GM23338 (cell line): ENCODE measurements at regions not wholly inside any gene's neighbourhood (a gene's known extent, or its start where the extent isn't known, plus 50 kb on each side); places are given as distances from the start of the nearest gene placed in this dataset.

Experiments
- ATAC-seq: fragments of 200-7000 bp; cut with Tn5 transposase; 3 replicates; pipeline ENCODE4 v1.9.1; 2020
- DNase-seq: peaks from one replicate; pipeline ENCODE4 v3.0.0-alpha.2; 2015; ENCODE audit warnings: low spot score
- H2AFZ ChIP-seq: fragments of 200-600 bp; sonication (generic); 2 replicates; pipeline ENCODE4 v1.8.0; 2016; ENCODE audit warnings: antibody characterized with exemption, mild to moderate bottlenecking, moderate library complexity
- H3F3A ChIP-seq: fragments of 200-600 bp; sonication (generic); replicated peaks from 2 replicates; pipeline ENCODE4 v1.8.0; 2017; ENCODE audit warnings: antibody characterized with exemption, mixed run types, low read depth
- H3K27ac ChIP-seq: fragments of 200-600 bp; sonication (generic); 2 replicates; pipeline ENCODE4 v1.6.1; 2016; ENCODE audit warnings: low read depth
- H3K27me3 ChIP-seq: fragments of 200-600 bp; sonication (generic); 2 replicates; pipeline ENCODE4 v1.8.0; 2016; ENCODE audit warnings: mild to moderate bottlenecking, mixed run types, moderate library complexity; ENCODE audit not compliant: insufficient read depth
- H3K36me3 ChIP-seq: fragments of 200-600 bp; sonication (generic); 2 replicates; pipeline ENCODE4 v1.8.0; 2016; ENCODE audit warnings: mild to moderate bottlenecking; ENCODE audit not compliant: insufficient read depth
- H3K4me1 ChIP-seq: fragments of 200-600 bp; sonication (generic); 2 replicates; pipeline ENCODE4 v1.8.0; 2016; ENCODE audit warnings: mild to moderate bottlenecking, moderate library complexity; ENCODE audit not compliant: insufficient read depth
- H3K4me2 ChIP-seq: fragments of 200-600 bp; sonication (generic); 2 replicates; pipeline ENCODE4 v1.7.1; 2017; ENCODE audit warnings: mixed run types
- H3K4me3 ChIP-seq: fragments of 200-600 bp; sonication (generic); 2 replicates; pipeline ENCODE4 v1.6.1; 2016; ENCODE audit warnings: mixed run types
- H3K79me2 ChIP-seq: fragments of 200-600 bp; sonication (generic); replicated peaks from 2 replicates; pipeline ENCODE4 v1.8.0; 2017; ENCODE audit warnings: mild to moderate bottlenecking; ENCODE audit not compliant: insufficient read depth
- H3K9me2 ChIP-seq: fragments of 200-600 bp; sonication (generic); 2 replicates; pipeline ENCODE4 v1.8.0; 2017; ENCODE audit not compliant: insufficient read depth
- H4K20me1 ChIP-seq: fragments of 200-600 bp; sonication (generic); replicated peaks from 2 replicates; pipeline ENCODE4 v1.8.0; 2017; ENCODE audit warnings: mild to moderate bottlenecking; ENCODE audit not compliant: insufficient read depth
- H3K27ac Mint-ChIP-seq: 2 replicates; pipeline ENCODE4 v1.8.0; 2020; ENCODE audit warnings: inconsistent platforms, mild to moderate bottlenecking, moderate library complexity, mixed read lengths
- H3K27me3 Mint-ChIP-seq: 3 replicates; pipeline ENCODE4 v1.8.0; 2022; ENCODE audit warnings: low read depth, mild to moderate bottlenecking, moderate library complexity, mixed read lengths, inconsistent platforms; ENCODE audit not compliant: insufficient read depth, poor library complexity
- H3K36me3 Mint-ChIP-seq: 3 replicates; pipeline ENCODE4 v1.8.0; 2021; ENCODE audit warnings: low read depth, mild to moderate bottlenecking, inconsistent platforms, moderate library complexity, mixed read lengths
- H3K4me1 Mint-ChIP-seq: 3 replicates; pipeline ENCODE4 v1.8.0; 2020; ENCODE audit warnings: mild to moderate bottlenecking, inconsistent platforms, mixed read lengths
- H3K4me3 Mint-ChIP-seq: 3 replicates; pipeline ENCODE4 v1.8.0; 2021; ENCODE audit warnings: moderate library complexity, mild to moderate bottlenecking, inconsistent platforms, mixed read lengths
- H3K9me3 Mint-ChIP-seq: 3 replicates; pipeline ENCODE4 v1.8.0; 2020; ENCODE audit warnings: moderate library complexity, mild to moderate bottlenecking, inconsistent platforms, mixed read lengths
- JUNB ChIP-seq: IDR thresholded peaks from one replicate; pipeline ENCODE4 v1.6.1; 2016; ENCODE audit warnings: antibody characterized with exemption; ENCODE audit not compliant: unreplicated experiment
- NANOG ChIP-seq: IDR thresholded peaks from 2 replicates; pipeline ENCODE4 v1.6.1; 2016; ENCODE audit warnings: antibody characterized with exemption, borderline replicate concordance
- STAT1 ChIP-seq: IDR thresholded peaks from one replicate; pipeline ENCODE4 v1.6.1; 2016; ENCODE audit warnings: antibody characterized with exemption; ENCODE audit not compliant: unreplicated experiment
- TF ChIP-seq, protein P1 (sequence below): IDR thresholded peaks from 2 replicates; pipeline ENCODE4 v1.6.1; 2016; ENCODE audit warnings: antibody characterized with exemption
- TF ChIP-seq, protein P2 (sequence below): fragments of 250-450 bp; sonication (Bioruptor Pico); IDR thresholded peaks from 2 replicates; pipeline ENCODE4 v1.5.0; 2020; ENCODE audit warnings: mild to moderate bottlenecking, moderate library complexity
- TF ChIP-seq, protein P3 (sequence below), 2 experiments: fragments of 200-600 bp in 1 of 2; sonication (generic) in 1 of 2; conservative IDR thresholded peaks; 2 replicates each; pipeline versions ENCODE4 v1.5.1 to v1.6.1; 2016 to 2017; ENCODE audit warnings: antibody characterized with exemption in 2 of 2, low read depth in 2 of 2, mild to moderate bottlenecking in 2 of 2, moderate library complexity in 1 of 2

DNA sequence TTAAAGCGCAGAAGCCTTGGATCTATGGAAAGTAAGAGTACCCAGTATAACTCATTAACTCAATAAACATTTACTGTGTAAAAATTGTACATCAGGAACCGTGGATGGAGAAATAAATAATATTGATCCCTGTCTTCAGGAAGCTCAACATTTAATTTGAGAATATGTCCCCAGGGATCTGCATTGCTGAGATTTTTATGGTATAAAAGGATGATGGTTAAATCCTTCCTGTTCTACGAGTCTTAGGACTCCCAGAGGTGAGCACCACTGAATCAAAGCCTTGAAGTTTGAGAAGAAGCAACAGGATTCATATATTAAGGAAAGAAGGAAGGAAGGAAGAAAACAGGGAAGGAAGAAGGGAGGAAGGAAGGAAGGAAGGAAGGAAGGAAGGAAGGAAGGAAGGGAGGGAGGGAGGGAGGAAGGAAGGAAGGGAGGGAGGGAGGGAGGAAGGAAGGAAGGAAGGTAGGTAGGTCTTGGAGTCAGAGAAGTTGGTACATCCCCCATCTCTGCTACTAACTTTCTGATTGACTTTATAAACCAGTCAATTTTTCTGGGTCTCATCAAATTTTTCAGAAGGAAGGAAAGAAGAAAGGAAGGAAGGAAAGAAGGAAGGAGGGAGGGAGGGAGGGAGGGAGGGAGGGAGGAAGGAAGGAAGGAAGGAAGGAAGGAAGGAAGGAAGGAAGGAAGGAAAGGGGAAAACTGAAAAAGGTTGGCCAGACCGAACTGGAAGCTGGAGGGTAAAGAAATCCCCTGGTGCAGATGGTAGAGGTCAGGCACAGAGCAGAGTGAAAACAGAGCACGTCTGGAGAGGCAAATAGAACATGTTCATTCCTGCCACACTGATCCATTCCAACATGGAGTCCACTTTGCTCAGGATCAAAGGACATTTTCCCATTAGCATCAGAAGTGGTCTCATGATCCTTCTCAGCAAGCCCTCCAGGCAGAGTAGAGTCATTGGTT, 422.2 kb upstream of the CDH11 start:
- H3K9me2 ChIP-seq: no peaks in the 10 kb centered on the region
- H3K27ac ChIP-seq: no peak overlapping the region
- peaks cover 17% of the 10 kb centered on the region for H3K4me1 ChIP-seq
- H3K27me3 Mint-ChIP-seq: peaks cover 9% of the 10 kb centered on the region
- no peak overlapping the region for H3K4me3 Mint-ChIP-seq
- H3K36me3 ChIP-seq: no peaks in the 10 kb centered on the region
- H3K4me1 Mint-ChIP-seq: peaks cover 21% of the 10 kb centered on the region
- no peaks in the 10 kb centered on the region for H3K27me3 ChIP-seq
- no peak overlapping the region for H3K27ac Mint-ChIP-seq
- H2AFZ ChIP-seq: no peak overlapping the region
- no peaks in the 10 kb centered on the region for H3F3A ChIP-seq
- H3K4me2 ChIP-seq: no peak overlapping the region
- ATAC-seq (no peak), DNase-seq (no peak)
- H3K9me3 Mint-ChIP-seq: peaks cover 4% of the 10 kb centered on the region; the same call in 2 of the 3 replicates
- H3K79me2 ChIP-seq: no peaks in the 10 kb centered on the region
- H3K36me3 Mint-ChIP-seq: no peaks in the 10 kb centered on the region
- H3K4me3 ChIP-seq: no peak overlapping the region
- no peaks in the 10 kb centered on the region for H4K20me1 ChIP-seq
- no peak for TF ChIP-seq NANOG
- TF ChIP-seq, protein P1, sequence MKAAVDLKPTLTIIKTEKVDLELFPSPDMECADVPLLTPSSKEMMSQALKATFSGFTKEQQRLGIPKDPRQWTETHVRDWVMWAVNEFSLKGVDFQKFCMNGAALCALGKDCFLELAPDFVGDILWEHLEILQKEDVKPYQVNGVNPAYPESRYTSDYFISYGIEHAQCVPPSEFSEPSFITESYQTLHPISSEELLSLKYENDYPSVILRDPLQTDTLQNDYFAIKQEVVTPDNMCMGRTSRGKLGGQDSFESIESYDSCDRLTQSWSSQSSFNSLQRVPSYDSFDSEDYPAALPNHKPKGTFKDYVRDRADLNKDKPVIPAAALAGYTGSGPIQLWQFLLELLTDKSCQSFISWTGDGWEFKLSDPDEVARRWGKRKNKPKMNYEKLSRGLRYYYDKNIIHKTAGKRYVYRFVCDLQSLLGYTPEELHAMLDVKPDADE: no peak
- TF ChIP-seq, protein P2, sequence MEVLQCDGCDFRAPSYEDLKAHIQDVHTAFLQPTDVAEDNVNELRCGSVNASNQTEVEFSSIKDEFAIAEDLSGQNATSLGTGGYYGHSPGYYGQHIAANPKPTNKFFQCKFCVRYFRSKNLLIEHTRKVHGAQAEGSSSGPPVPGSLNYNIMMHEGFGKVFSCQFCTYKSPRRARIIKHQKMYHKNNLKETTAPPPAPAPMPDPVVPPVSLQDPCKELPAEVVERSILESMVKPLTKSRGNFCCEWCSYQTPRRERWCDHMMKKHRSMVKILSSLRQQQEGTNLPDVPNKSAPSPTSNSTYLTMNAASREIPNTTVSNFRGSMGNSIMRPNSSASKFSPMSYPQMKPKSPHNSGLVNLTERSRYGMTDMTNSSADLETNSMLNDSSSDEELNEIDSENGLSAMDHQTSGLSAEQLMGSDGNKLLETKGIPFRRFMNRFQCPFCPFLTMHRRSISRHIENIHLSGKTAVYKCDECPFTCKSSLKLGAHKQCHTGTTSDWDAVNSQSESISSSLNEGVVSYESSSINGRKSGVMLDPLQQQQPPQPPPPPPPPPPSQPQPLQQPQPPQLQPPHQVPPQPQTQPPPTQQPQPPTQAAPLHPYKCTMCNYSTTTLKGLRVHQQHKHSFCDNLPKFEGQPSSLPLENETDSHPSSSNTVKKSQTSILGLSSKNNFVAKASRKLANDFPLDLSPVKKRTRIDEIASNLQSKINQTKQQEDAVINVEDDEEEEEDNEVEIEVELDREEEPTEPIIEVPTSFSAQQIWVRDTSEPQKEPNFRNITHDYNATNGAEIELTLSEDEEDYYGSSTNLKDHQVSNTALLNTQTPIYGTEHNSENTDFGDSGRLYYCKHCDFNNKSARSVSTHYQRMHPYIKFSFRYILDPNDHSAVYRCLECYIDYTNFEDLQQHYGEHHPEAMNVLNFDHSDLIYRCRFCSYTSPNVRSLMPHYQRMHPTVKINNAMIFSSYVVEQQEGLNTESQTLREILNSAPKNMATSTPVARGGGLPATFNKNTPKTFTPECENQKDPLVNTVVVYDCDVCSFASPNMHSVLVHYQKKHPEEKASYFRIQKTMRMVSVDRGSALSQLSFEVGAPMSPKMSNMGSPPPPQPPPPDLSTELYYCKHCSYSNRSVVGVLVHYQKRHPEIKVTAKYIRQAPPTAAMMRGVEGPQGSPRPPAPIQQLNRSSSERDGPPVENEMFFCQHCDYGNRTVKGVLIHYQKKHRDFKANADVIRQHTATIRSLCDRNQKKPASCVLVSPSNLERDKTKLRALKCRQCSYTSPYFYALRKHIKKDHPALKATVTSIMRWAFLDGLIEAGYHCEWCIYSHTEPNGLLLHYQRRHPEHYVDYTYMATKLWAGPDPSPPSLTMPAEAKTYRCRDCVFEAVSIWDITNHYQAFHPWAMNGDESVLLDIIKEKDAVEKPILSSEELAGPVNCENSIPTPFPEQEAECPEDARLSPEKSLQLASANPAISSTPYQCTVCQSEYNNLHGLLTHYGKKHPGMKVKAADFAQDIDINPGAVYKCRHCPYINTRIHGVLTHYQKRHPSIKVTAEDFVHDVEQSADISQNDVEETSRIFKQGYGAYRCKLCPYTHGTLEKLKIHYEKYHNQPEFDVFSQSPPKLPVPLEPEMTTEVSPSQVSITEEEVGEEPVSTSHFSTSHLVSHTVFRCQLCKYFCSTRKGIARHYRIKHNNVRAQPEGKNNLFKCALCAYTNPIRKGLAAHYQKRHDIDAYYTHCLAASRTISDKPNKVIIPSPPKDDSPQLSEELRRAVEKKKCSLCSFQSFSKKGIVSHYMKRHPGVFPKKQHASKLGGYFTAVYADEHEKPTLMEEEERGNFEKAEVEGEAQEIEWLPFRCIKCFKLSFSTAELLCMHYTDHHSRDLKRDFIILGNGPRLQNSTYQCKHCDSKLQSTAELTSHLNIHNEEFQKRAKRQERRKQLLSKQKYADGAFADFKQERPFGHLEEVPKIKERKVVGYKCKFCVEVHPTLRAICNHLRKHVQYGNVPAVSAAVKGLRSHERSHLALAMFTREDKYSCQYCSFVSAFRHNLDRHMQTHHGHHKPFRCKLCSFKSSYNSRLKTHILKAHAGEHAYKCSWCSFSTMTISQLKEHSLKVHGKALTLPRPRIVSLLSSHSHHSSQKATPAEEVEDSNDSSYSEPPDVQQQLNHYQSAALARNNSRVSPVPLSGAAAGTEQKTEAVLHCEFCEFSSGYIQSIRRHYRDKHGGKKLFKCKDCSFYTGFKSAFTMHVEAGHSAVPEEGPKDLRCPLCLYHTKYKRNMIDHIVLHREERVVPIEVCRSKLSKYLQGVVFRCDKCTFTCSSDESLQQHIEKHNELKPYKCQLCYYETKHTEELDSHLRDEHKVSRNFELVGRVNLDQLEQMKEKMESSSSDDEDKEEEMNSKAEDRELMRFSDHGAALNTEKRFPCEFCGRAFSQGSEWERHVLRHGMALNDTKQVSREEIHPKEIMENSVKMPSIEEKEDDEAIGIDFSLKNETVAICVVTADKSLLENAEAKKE: no peak
- TF ChIP-seq, protein P3, sequence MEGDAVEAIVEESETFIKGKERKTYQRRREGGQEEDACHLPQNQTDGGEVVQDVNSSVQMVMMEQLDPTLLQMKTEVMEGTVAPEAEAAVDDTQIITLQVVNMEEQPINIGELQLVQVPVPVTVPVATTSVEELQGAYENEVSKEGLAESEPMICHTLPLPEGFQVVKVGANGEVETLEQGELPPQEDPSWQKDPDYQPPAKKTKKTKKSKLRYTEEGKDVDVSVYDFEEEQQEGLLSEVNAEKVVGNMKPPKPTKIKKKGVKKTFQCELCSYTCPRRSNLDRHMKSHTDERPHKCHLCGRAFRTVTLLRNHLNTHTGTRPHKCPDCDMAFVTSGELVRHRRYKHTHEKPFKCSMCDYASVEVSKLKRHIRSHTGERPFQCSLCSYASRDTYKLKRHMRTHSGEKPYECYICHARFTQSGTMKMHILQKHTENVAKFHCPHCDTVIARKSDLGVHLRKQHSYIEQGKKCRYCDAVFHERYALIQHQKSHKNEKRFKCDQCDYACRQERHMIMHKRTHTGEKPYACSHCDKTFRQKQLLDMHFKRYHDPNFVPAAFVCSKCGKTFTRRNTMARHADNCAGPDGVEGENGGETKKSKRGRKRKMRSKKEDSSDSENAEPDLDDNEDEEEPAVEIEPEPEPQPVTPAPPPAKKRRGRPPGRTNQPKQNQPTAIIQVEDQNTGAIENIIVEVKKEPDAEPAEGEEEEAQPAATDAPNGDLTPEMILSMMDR (conservative IDR thresholded peaks at IDR 0.05; ENCODE audit: low read depth in 2 of 2): no peak
- TF ChIP-seq STAT1: no peak
- TF ChIP-seq JUNB: no peak
